ENCODE measurements at regions not wholly inside any gene's neighbourhood (a gene's known extent, or its start where the extent isn't known, plus 50 kb on each side); places are given as distances from the start of the nearest gene placed in this dataset.

DNA sequence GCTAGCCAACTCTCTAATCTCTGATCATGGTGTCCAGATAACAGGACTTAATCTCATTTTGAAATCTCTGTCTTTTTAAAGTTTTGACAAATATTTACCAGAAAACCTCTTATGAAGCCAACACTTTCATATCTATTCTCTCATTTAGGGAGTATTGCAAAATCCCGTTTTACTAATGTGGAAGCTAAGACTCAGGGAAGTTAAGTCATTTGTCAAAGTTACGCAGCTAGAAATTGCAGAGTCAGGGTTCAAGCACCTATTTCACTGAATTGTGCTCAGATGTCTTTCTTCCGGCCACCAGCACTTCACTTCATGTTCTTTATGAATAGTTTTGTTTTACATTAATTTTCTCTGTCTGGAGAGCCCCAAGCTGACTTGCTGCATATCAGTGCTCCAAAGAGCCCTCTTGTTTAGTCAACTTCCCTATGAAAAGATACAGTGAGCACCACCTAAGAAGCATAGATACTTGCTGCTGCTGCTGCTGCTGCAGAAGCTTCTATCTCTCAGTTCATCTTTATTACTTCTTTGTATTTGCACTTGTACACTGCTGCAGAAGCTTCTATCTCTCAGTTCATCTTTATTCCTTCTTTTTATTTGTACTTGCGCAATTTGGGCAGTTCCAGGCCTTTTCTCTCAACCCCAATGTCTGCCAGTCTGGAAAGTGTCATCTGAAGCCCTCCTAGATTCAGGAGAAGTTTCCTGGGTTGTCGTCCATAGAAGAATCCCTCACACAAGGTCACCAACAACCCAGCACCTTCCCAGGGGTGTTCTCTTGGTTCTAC, 329.7 kb downstream of the MAFB start:
- 68 to 79% (median 70%) methylated on average over 5 of the region's 5 CpGs for whole genome bisulfite sequencing, 3 donors
- H3K36me3 ChIP-seq: no peaks in the 10 kb centered on the region
- TF ChIP-seq EP300 (IDR thresholded peaks at IDR 0.05): no peak
- TF ChIP-seq, protein P1, sequence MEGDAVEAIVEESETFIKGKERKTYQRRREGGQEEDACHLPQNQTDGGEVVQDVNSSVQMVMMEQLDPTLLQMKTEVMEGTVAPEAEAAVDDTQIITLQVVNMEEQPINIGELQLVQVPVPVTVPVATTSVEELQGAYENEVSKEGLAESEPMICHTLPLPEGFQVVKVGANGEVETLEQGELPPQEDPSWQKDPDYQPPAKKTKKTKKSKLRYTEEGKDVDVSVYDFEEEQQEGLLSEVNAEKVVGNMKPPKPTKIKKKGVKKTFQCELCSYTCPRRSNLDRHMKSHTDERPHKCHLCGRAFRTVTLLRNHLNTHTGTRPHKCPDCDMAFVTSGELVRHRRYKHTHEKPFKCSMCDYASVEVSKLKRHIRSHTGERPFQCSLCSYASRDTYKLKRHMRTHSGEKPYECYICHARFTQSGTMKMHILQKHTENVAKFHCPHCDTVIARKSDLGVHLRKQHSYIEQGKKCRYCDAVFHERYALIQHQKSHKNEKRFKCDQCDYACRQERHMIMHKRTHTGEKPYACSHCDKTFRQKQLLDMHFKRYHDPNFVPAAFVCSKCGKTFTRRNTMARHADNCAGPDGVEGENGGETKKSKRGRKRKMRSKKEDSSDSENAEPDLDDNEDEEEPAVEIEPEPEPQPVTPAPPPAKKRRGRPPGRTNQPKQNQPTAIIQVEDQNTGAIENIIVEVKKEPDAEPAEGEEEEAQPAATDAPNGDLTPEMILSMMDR (IDR thresholded peaks at IDR 0.05): no peak
- no peak for TF ChIP-seq POLR2A (IDR thresholded peaks at IDR 0.05)
- H3K27me3 ChIP-seq: no peaks in the 10 kb centered on the region
- DNase-seq: no peak
- intact Hi-C loops (cut with DNase I): no loop called here
- H3K4me1 ChIP-seq (ENCODE audit: insufficient read depth): no peaks in the 10 kb centered on the region
- no peaks in the 10 kb centered on the region for H3K9me3 ChIP-seq
- no peak overlapping the region for H3K27ac ChIP-seq
- H3K4me3 ChIP-seq: no peak overlapping the region

- H3K36me3 ChIP-seq: no peaks in the 10 kb centered on the region
- 56 to 81% (median 69%) methylated on average over 1 of the region's 1 CpG for WGBS, 3 donors
- TF ChIP-seq, protein P1 (IDR thresholded peaks at IDR 0.05): no peak
- TF ChIP-seq EP300 (IDR thresholded peaks at IDR 0.05) (no peak), POLR2A (IDR thresholded peaks at IDR 0.05) (no peak)
- no peak overlapping the region for H3K27ac ChIP-seq
- no peaks in the 10 kb centered on the region for H3K4me1 ChIP-seq (ENCODE audit: insufficient read depth)
- intact Hi-C loops (cut with DNase I): no loop called here
- H3K9me3 ChIP-seq: no peaks in the 10 kb centered on the region
- H3K4me3 ChIP-seq: no peak overlapping the region
- no peak for DNase-seq
- no peaks in the 10 kb centered on the region for H3K27me3 ChIP-seq
These were observed 334.2 kb downstream of the MAFB start for GRCh38 chr20:40354880-40355279.

- intact Hi-C loops (cut with DNase I): no loop called here
- no peaks in the 10 kb centered on the region for H3K4me1 ChIP-seq (ENCODE audit: insufficient read depth)
- TF ChIP-seq POLR2A (IDR thresholded peaks at IDR 0.05) (no peak), EP300 (IDR thresholded peaks at IDR 0.05) (no peak)
- TF ChIP-seq, protein P1 (IDR thresholded peaks at IDR 0.05): no peak
- no peak overlapping the region for H3K27ac ChIP-seq
- H3K4me3 ChIP-seq: no peak overlapping the region
- H3K9me3 ChIP-seq: no peaks in the 10 kb centered on the region
- DNase-seq: no peak
- H3K27me3 ChIP-seq: no peaks in the 10 kb centered on the region
- H3K36me3 ChIP-seq: no peaks in the 10 kb centered on the region
These were observed 345.6 kb downstream of the MAFB start for GRCh38 chr20:40343390-40343789.

DNA sequence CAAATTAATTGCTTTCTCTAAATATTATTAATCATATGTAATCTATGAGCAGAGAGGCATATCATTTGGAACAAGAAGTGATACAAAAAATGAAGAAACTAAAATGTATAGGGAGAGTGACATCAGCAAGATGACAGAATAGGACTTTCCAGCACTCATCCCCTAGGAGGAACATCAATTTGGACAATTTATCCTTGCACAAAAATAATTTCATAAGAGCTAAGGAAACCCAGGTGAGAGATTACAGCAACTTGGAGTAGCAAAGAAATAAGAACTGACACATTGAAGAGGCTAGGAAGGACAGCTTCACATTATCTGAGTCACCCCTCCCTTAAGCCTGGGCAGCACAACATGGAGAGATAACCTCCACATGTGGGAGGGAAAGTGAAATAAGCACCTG, 347.5 kb downstream of the MAFB start:
- no peaks in the 10 kb centered on the region for H3K36me3 ChIP-seq
- H3K27me3 ChIP-seq: no peaks in the 10 kb centered on the region
- TF ChIP-seq EP300 (IDR thresholded peaks at IDR 0.05): no peak
- TF ChIP-seq POLR2A (IDR thresholded peaks at IDR 0.05): no peak
- TF ChIP-seq, protein P1 (IDR thresholded peaks at IDR 0.05): no peak
- no peaks in the 10 kb centered on the region for H3K9me3 ChIP-seq
- no peaks in the 10 kb centered on the region for H3K4me1 ChIP-seq (ENCODE audit: insufficient read depth)
- no peak overlapping the region for H3K4me3 ChIP-seq
- DNase-seq: no peak
- intact Hi-C loops (cut with DNase I): no loop called here
- H3K27ac ChIP-seq: no peak overlapping the region

Data from ovary (tissue), 7 donors.